IPS-NIHi11 (cell line): ENCODE measurements at regions not wholly inside any gene's neighbourhood (a gene's known extent, or its start where the extent isn't known, plus 50 kb on each side); places are given as distances from the start of the nearest gene placed in this dataset.
"Not testable (repeated sequence)": the region's sequence is repeated elsewhere in the genome, so short reads cannot be mapped to it uniquely, and the experiment has no call there.

ENCODE experiments used
- DNase-seq: peaks from one replicate; pipeline ENCODE4 v3.0.0; 2012; ENCODE audit warnings: mixed read lengths, low spot score

GRCh38 chr4:126991965-126992364 lies 640.8 kb upstream of the INTU start:
- DNase-seq = no peak

DNA sequence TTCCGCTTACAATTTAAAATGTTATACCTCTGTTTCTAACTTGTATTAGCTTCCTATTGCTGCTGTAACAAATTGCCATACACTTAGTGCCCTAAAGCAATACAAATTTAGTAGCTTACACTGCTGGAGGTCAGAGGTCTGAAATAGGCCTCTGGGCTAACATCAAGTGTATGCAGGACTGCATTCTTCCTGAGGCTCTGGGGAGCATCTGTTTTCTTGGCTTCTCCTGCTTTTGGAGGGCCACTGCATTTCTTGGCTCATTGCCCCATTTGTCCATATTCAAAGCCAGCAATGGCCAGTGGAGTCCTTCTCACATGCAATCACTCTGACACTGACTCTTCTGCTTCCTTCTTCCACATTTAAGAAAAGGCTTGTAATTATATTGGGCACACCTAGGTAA lies 639.8 kb upstream of the INTU start:
- DNase-seq = no peak

- DNase-seq = no peak
Observed at GRCh38 chr4:126993351-126993750, 639.4 kb upstream of the INTU start.

- DNase-seq = no peak
Observed at GRCh38 chr4:126995235-126995634, 637.5 kb upstream of the INTU start.

DNA sequence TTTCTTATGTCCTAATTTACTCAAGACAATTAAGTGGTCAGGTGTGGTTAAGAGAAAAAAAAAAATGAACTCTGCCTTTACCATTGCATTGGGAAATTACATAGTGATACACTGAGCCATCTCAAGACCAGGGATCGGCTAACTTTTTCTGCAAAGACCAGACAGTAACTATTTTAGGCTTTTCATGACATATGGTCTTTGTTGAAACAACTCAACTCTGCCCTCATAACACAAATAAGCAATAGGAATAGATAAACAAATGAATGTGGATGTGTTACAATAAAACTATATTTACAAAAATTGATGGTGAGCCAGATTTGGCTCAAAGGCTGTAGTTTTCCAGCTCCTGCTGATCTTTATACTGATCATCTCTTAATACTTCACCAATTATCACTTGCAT lies 632.6 kb upstream of the INTU start:
- DNase-seq = no peak

DNA sequence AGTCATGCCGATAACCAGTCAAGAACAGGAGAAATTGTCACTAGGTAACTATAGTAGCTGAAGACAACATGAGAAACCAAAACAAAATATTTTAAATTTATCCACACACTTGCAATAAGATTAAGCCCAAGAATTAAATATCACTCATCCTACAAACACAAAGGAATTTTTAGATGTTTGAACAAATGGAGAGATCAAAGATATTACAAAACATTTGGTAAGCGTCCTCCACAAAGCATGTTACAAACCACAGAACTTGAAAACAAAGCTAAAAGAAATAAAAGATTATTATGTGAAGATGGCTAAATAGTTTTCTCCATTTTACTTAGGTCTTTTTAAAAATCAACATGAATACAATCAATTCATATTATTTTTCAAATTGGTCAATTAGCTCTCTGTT lies 631.9 kb upstream of the INTU start:
- DNase-seq = no peak

- no peak for DNase-seq
Observed at GRCh38 chr4:127001933-127002332, 630.8 kb upstream of the INTU start.

GRCh38 chr4:127006446-127006877 lies 626.3 kb upstream of the INTU start:
- no peak for DNase-seq

DNA sequence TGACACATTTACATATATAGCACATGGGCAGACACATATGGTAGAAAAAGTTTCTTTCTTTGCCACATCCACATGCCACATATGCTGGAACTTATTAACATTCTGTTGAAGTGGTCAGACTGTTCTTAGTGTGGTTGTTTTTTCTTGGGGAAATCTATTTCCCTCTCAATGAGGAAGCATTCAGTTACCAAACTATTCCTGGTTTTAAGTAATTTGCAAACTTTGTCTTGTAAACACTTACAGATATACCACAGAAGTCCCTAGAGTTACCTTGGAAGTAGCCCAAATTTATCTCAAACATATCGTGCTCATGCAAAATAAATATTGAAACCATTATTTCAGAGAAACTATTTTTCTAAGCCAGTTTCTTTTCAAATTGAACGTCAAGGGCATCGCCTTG lies 625.5 kb upstream of the INTU start:
- DNase-seq = no peak

- DNase-seq = no peak
Observed at GRCh38 chr4:127012549-127012948, 620.2 kb upstream of the INTU start.

- no peak for DNase-seq
Observed at GRCh38 chr4:127015667-127016117, 617.1 kb upstream of the INTU start.

DNA sequence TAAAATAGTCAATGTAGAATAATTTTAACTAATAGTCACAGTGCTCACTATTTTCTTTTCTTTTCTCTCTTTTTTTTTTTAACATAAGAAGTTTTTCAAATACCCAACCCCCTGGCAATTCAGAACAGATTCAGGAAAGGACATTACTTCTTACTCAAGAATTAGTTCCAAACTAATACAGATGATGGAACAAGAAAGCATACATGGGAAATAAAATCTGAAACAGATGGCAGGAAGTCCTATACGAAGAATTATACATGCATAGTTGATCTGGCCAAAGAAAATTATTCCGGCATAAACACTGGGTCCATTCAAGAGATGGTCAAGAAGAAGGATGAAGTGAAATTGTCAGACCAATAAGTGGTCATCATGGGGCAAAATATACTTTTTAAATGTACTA lies 614.4 kb upstream of the INTU start:
- no peak for DNase-seq

- not testable (repeated sequence) for DNase-seq
Observed at GRCh38 chr4:127020831-127021230, 611.9 kb upstream of the INTU start.

GRCh38 chr4:127036296-127036695 lies 596.5 kb upstream of the INTU start:
- no peak for DNase-seq

DNA sequence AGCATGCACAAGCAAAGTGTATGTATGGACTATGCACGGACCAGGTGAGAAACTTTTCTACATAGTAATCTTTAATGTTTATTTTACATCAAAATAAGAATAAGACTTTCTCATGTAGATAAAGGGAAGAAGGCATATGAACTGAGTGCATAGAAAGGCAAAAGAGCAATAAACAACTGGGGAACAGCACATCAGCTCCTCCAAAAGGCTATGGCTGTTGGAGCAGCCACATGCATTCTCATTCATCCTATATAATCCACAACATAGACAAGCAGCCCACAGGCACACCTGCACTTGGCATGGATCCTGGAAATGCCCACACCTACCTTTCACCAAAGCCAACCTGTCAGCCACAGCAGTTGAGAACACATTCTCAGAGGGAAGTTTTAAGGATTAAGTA lies 586.9 kb upstream of the INTU start:
- DNase-seq = peak; percentile 17

DNA sequence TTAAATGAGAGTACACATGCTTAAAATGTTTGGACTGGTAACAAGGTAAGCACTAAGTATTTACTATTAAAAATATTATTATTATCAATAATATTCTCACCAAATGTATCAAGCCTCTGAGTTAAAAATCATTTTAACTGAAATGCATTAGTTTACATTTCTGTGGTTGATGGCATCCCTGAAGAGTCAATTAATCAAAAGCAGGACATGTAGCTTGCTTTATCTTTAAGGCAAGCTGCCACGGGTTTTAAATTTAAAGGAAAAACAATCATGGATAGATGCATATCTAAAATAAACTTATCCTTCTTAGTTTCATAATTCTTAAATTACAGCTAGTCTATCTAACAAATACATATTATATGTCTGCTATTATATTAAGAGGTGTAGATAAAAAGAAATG lies 584.8 kb upstream of the INTU start:
- DNase-seq = no peak

DNA sequence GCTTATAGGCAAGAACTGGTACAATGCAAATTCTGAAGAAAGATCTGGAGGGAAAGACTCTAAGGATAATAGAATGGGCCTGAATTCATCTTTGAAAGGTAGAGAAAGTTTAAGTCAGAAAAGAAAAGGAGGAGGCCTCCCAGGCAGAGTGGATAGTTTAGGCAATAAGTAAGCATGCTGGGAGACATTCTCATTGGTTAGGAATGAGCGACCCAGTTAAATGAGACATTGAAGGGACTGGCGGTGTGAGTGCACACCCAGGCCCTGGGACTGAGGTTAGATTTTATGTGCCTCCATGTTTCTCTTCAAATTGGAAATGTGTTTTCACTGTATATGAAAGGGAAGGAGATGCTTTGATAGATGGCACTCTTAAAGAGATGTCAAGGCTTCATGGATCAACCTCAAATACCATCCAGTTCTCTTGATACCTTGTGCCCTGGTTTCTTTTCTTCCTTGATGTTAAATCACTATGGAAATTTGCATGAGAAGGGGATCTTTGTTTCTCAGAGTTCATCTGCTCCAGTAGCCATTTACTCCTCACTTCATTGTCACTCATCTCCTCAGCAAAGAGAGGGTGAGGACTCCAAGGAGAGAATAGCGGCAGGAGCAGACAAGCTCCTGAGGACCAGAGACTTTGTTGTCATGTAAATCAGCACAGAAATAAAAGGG lies 584.2 kb upstream of the INTU start:
- no peak for DNase-seq

DNA sequence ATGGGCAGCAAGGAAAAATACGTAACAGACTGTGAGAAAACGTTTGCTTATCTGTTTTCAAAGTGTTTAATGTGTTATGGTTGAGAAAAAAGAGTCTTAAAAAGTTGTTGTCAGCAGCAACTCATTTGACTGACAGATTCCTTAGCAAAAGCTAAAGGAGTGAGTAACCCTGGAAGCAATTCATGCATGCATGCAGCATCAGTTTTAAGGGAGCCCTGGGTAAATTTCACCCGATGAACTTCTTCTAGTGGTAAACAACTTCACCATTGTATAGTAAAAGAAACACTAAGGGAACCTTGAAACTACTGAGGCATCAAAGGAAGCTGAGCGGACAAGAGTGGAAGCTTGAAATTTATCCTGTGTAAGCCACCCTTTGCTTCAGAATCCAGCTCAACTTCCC lies 583.2 kb upstream of the INTU start:
- DNase-seq = no peak

- DNase-seq = no peak
Observed at GRCh38 chr4:127052742-127053141, 580.0 kb upstream of the INTU start.

DNA sequence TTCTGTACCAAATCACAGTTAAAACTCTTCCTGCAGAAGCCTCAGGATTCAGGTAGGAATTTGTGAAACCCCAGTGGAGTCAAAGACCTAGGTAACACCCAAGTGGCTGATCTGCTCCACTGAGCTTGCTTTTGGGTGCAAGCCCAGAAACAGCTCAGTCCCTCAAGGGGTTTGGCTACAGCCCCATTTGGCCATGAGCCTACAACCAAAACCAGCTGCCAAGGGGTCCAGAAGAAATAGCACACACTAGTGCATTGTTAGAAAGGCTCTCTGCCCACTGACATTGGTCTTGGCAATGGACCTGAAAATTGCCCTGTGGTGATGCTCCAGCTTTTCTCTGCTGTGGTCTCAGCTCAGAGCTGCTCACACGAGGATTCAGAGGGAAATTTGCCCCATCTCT lies 577.4 kb upstream of the INTU start:
- DNase-seq = peak; percentile 21

- DNase-seq = no peak
Observed at GRCh38 chr4:127069675-127070074, 563.1 kb upstream of the INTU start.

GRCh38 chr4:127071443-127071842 lies 561.3 kb upstream of the INTU start:
- no peak for DNase-seq

- no peak for DNase-seq
Observed at GRCh38 chr4:127080141-127080540, 552.6 kb upstream of the INTU start.

GRCh38 chr4:127081041-127081440 lies 551.7 kb upstream of the INTU start:
- no peak for DNase-seq

GRCh38 chr4:127082986-127083385 lies 549.8 kb upstream of the INTU start:
- DNase-seq = no peak
